KMS-11 (cell line): ENCODE measurements at regions not wholly inside any gene's neighbourhood (a gene's known extent, or its start where the extent isn't known, plus 50 kb on each side); places are given as distances from the start of the nearest gene placed in this dataset.

Experiments used
- H2AFZ ChIP-seq: fragments of 200-600 bp; sonication (generic); 2 replicates; pipeline ENCODE4 v1.6.1; 2016; ENCODE audit warnings: antibody characterized with exemption, mixed run types, low read depth
- H3K27ac ChIP-seq: fragments of 200-600 bp; sonication (generic); 2 replicates; pipeline ENCODE4 v1.6.1; 2016; ENCODE audit warnings: mild to moderate bottlenecking, mixed run types
- H3K27me3 ChIP-seq: fragments of 200-600 bp; sonication (generic); 2 replicates; pipeline ENCODE4 v1.6.1; 2017; ENCODE audit warnings: mild to moderate bottlenecking, low read depth, mixed run types, moderate library complexity; ENCODE audit not compliant: insufficient read depth
- H3K36me3 ChIP-seq: fragments of 200-600 bp; sonication (generic); 2 replicates; pipeline ENCODE4 v1.6.1; 2017; ENCODE audit warnings: mild to moderate bottlenecking, mixed run types; ENCODE audit not compliant: insufficient read depth
- H3K4me1 ChIP-seq: fragments of 200-600 bp; sonication (generic); 2 replicates; pipeline ENCODE4 v1.6.1; 2016; ENCODE audit warnings: mild to moderate bottlenecking, low read depth, mixed run types; ENCODE audit not compliant: poor library complexity, severe bottlenecking
- H3K4me2 ChIP-seq: fragments of 200-600 bp; sonication (generic); 2 replicates; pipeline ENCODE4 v1.7.0; 2016; ENCODE audit warnings: mild to moderate bottlenecking, mixed run types
- H3K4me3 ChIP-seq: fragments of 200-600 bp; sonication (generic); IDR thresholded peaks from 2 replicates; pipeline ENCODE4 v1.6.1; 2017; ENCODE audit warnings: low read depth, low read length, mixed read lengths; ENCODE audit not compliant: insufficient read depth
- H3K79me2 ChIP-seq: fragments of 200-600 bp; sonication (generic); 2 replicates; pipeline ENCODE4 v1.6.1; 2016; ENCODE audit warnings: low read depth, mixed run types; ENCODE audit not compliant: insufficient read depth
- H3K9ac ChIP-seq: fragments of 200-600 bp; sonication (generic); 2 replicates; pipeline ENCODE4 v1.6.1; 2016; ENCODE audit warnings: mild to moderate bottlenecking, mixed run types
- H4K20me1 ChIP-seq: fragments of 200-600 bp; sonication (generic); 2 replicates; pipeline ENCODE4 v1.6.1; 2016; ENCODE audit warnings: mild to moderate bottlenecking, mixed run types; ENCODE audit not compliant: insufficient read depth
- TF ChIP-seq, protein P1 (sequence below): fragments of 200-600 bp; sonication (generic); conservative IDR thresholded peaks from 2 replicates; pipeline ENCODE4 v1.6.1; 2017; ENCODE audit warnings: low read depth, mild to moderate bottlenecking, antibody characterized with exemption, low read length, moderate library complexity, mixed read lengths

DNA sequence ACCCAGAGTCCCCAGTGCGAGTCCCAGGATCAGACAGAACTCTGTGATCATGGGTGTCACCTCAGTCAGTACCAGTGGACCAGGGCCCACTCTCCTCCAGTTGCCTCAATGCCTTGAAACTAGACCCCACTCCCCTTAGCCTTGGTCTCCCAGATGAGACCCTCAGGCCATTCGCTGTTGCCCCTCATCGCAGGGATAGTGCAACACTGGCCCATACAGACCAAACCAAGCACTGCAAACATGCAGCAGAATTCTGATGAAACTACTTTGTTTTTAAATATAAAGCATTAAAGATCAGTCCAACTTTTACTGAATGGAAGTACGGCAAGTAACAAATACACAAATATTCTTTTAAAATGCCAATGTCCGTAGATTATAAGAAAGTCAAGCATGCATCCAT, 101.2 kb upstream of the NT5E start:
- H4K20me1 ChIP-seq: no peaks in the 10 kb centered on the region
- no peak overlapping the region for H2AFZ ChIP-seq
- TF ChIP-seq, protein P1, sequence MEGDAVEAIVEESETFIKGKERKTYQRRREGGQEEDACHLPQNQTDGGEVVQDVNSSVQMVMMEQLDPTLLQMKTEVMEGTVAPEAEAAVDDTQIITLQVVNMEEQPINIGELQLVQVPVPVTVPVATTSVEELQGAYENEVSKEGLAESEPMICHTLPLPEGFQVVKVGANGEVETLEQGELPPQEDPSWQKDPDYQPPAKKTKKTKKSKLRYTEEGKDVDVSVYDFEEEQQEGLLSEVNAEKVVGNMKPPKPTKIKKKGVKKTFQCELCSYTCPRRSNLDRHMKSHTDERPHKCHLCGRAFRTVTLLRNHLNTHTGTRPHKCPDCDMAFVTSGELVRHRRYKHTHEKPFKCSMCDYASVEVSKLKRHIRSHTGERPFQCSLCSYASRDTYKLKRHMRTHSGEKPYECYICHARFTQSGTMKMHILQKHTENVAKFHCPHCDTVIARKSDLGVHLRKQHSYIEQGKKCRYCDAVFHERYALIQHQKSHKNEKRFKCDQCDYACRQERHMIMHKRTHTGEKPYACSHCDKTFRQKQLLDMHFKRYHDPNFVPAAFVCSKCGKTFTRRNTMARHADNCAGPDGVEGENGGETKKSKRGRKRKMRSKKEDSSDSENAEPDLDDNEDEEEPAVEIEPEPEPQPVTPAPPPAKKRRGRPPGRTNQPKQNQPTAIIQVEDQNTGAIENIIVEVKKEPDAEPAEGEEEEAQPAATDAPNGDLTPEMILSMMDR: no peak
- no peaks in the 10 kb centered on the region for H3K79me2 ChIP-seq
- H3K27me3 ChIP-seq: no peaks in the 10 kb centered on the region
- no peak overlapping the region for H3K9ac ChIP-seq
- no peak overlapping the region for H3K4me2 ChIP-seq
- no peak overlapping the region for H3K4me3 ChIP-seq
- no peaks in the 10 kb centered on the region for H3K4me1 ChIP-seq
- H3K36me3 ChIP-seq: no peaks in the 10 kb centered on the region
- H3K27ac ChIP-seq: no peak overlapping the region

DNA sequence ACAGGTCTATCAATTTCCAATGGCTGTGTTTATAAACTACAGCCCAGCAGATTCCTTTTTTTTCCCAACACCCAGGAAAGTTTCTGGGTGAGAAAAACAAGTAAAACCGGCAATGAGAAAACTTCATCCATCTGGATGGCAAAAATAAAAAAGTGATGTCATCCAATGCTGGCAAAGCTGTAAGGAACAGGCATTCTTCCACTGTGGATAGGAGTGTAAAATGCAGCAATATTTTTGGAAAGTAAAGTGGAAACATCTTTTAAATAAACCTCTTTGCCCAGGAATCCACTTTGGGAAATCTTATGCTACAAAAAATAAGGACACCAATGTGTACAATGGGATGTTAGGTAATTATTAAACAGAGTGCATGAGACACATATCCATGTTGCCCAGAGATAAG, 102.1 kb upstream of the NT5E start:
- no peak overlapping the region for H3K4me3 ChIP-seq
- TF ChIP-seq, protein P1: no peak
- H3K4me2 ChIP-seq: no peak overlapping the region
- no peaks in the 10 kb centered on the region for H3K36me3 ChIP-seq
- no peaks in the 10 kb centered on the region for H3K79me2 ChIP-seq
- H3K9ac ChIP-seq: no peak overlapping the region
- no peaks in the 10 kb centered on the region for H3K27me3 ChIP-seq
- no peaks in the 10 kb centered on the region for H3K4me1 ChIP-seq
- H3K27ac ChIP-seq: no peak overlapping the region
- no peak overlapping the region for H2AFZ ChIP-seq
- no peaks in the 10 kb centered on the region for H4K20me1 ChIP-seq

DNA sequence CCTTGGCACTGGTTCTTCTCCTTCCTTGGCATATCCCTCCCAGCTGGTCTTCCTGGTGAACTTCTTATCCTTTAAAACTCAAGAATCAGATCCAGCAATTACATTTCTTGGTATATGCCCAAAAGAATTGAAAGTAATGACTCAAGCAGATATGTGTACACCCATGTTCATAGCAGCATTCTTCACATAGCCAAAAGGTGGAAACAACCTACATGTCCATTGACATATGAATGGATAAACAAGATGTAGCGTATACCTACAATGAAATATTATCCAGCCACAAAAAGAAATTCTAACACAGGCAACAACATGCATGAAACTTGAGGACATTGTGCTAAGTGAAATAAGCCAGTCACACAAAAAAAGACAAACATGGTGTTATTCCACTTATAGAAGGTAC, 103.7 kb upstream of the NT5E start:
- no peaks in the 10 kb centered on the region for H3K27me3 ChIP-seq
- H3K79me2 ChIP-seq: no peaks in the 10 kb centered on the region
- no peaks in the 10 kb centered on the region for H4K20me1 ChIP-seq
- no peak overlapping the region for H3K27ac ChIP-seq
- H3K4me1 ChIP-seq: no peaks in the 10 kb centered on the region
- H3K9ac ChIP-seq: no peak overlapping the region
- no peak overlapping the region for H3K4me2 ChIP-seq
- TF ChIP-seq, protein P1: no peak
- H3K4me3 ChIP-seq: no peak overlapping the region
- no peak overlapping the region for H2AFZ ChIP-seq
- no peaks in the 10 kb centered on the region for H3K36me3 ChIP-seq

DNA sequence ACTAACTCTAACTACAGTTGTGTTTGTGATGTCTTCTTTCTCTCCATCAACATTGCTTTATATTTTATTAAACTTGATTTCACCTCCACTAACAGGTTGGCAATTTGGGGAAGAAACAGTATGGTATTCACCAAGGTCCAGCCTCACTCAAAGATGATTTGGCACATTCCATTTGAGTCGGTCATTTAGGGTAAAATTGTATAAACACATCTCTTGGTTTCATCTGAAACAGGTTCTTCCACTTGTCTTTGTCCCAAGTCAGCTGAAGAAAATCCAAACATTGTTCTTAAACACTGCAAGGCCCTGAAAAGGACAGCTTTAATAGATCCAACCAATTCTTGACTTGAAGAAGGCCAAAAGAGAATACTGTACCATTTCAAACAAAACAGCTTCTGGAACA, 104.9 kb upstream of the NT5E start:
- no peaks in the 10 kb centered on the region for H4K20me1 ChIP-seq
- no peaks in the 10 kb centered on the region for H3K27me3 ChIP-seq
- no peak overlapping the region for H3K9ac ChIP-seq
- no peak overlapping the region for H3K27ac ChIP-seq
- H3K4me3 ChIP-seq: no peak overlapping the region
- H3K36me3 ChIP-seq: no peaks in the 10 kb centered on the region
- no peaks in the 10 kb centered on the region for H3K4me1 ChIP-seq
- TF ChIP-seq, protein P1: no peak
- no peak overlapping the region for H3K4me2 ChIP-seq
- no peaks in the 10 kb centered on the region for H3K79me2 ChIP-seq
- H2AFZ ChIP-seq: no peak overlapping the region

DNA sequence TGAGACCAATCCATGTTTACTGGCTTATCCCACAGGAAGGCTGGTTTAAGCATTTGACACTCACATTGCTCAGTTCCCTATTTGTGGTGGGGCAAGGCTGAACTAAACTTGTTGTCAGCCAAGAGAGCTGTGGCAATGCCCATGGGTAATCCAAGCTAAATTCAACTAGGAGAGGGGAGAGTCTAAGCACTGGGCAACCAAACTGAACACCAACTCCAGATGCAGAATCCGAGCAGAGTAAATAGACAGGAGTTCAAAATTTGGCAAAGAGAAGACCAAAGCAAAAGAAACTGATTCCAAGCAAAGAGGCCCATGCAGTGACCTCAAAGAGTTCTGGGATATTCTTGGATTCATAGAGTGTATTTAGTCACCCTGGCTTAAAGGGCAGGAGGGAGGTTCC, 106.5 kb upstream of the NT5E start:
- no peaks in the 10 kb centered on the region for H3K79me2 ChIP-seq
- no peaks in the 10 kb centered on the region for H4K20me1 ChIP-seq
- H3K27ac ChIP-seq: no peak overlapping the region
- TF ChIP-seq, protein P1: no peak
- H3K4me2 ChIP-seq: no peak overlapping the region
- no peak overlapping the region for H2AFZ ChIP-seq
- no peaks in the 10 kb centered on the region for H3K36me3 ChIP-seq
- no peak overlapping the region for H3K9ac ChIP-seq
- no peaks in the 10 kb centered on the region for H3K27me3 ChIP-seq
- H3K4me3 ChIP-seq: no peak overlapping the region
- H3K4me1 ChIP-seq: no peaks in the 10 kb centered on the region
